ENCODE measurements at regions not wholly inside any gene's neighbourhood (a gene's known extent, or its start where the extent isn't known, plus 50 kb on each side); places are given as distances from the start of the nearest gene placed in this dataset.

DNA sequence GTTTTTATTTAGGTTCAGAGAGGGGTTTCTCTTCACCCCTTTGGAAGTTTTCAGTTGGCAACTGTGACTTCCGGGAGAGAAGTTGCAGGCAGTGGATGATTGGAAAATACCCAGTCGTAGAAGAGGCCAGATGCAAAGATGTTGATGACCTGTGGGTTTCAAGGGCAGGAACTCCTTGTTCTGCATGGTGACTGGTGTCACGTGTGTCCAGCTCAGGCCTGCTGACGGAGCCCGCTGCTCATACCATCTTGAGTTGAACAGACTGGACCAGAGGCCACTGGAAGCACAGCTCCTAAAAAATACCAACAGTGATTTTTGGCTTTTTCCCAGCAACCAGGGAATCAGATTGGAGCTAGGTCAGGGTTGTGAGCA, 243.9 kb upstream of the KLF4 start:
- TF ChIP-seq CTCF (IDR thresholded peaks at IDR 0.05; ENCODE audit: insufficient read depth, low read length, severe bottlenecking): no peak
- Histone ChIP-seq H3K4me3 (ENCODE audit: low read depth, low read length) (no peak overlapping the region), H3K36me3 (ENCODE audit: control insufficient read depth, insufficient read depth, low read length) (no peaks in the 10 kb centered on the region), H3K27me3 (ENCODE audit: control insufficient read depth, insufficient read depth, low read length) (no peaks in the 10 kb centered on the region)
- DNase-seq (ENCODE audit: low read depth) (no peak), FAIRE-seq (no peak)

DNA sequence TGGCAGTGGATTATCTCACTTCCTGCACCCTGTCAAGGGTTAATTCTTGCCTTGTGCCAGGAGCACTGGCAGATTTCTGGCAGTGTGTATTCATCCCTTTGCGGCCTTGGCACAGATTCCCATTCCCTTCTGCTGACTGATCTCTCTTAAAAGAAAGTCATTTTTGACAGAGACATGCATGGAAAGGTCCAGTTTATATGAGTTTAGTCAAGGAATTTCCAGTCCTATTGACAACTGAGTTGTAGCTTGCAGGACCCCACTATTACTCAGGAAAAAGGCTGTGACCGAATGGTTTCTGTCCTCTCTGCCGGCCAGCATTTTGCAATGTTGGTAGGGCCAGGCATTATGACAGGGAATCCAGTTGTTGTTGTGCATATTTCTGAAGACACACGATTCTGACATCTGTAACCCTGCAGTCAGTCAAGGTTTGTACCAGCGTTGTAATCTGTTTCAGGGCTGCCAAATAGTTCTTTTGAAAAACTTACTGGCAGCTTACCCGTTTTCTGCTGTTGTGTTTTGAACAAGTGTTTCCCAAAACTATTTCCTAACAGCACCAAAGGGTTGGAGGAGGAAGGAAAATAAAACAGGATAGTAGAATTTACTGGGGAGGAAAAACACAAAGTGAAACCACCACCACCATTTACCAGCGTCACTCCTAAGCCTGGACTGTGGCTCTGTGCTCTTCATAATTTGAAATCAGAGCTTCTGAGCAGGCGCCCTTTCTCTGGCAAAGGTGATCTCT, 243.4 kb upstream of the KLF4 start:
- Histone ChIP-seq H3K36me3 (ENCODE audit: control insufficient read depth, insufficient read depth, low read length) (no peaks in the 10 kb centered on the region), H3K4me3 (ENCODE audit: low read depth, low read length) (no peak overlapping the region), H3K27me3 (ENCODE audit: control insufficient read depth, insufficient read depth, low read length) (no peaks in the 10 kb centered on the region)
- FAIRE-seq: no peak
- DNase-seq (ENCODE audit: low read depth): peak; percentile 60
- no peak for TF ChIP-seq CTCF (IDR thresholded peaks at IDR 0.05; ENCODE audit: insufficient read depth, low read length, severe bottlenecking)

DNA sequence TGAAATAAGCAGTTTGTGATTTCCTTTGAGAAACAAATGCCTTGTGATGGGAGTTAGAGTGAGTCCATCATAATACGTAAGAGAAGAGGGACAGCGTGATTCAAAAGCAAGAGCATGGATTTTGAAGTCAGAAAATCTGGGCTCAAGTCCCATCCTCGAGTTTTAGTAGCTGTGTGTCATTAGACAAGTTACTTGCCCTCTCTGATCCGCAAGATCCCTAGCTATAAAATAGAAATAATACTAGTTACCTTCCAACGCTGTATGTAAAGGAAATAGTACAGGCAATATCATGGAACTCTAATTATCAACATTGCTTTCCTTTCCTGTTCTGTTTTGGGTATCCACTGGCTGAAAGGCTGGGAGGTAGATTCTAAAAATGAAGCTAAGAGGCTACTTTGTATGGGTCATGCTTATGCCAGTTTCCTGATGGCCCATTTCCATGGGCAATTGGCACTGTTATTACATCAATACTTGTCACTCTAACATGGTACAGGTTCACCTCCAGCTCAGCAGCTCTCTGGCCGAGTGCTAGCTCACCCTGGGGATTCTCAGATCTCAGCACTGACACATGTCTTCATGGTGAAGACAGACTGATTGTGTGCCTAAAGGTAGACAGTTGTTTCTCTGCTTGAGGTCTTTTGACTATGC, 241.7 kb upstream of the KLF4 start:
- Histone ChIP-seq H3K27me3 (ENCODE audit: control insufficient read depth, insufficient read depth, low read length) (no peaks in the 10 kb centered on the region), H3K4me3 (ENCODE audit: low read depth, low read length) (no peak overlapping the region), H3K36me3 (ENCODE audit: control insufficient read depth, insufficient read depth, low read length) (no peaks in the 10 kb centered on the region)
- FAIRE-seq: no peak
- TF ChIP-seq CTCF (IDR thresholded peaks at IDR 0.05; ENCODE audit: insufficient read depth, low read length, severe bottlenecking): no peak
- no peak for DNase-seq (ENCODE audit: low read depth)

GRCh38 chr9:107730666-107731065, 241.1 kb upstream of the KLF4 start:
- no peaks in the 10 kb centered on the region for H3K27me3 ChIP-seq (ENCODE audit: control insufficient read depth, insufficient read depth, low read length)
- H3K36me3 ChIP-seq (ENCODE audit: control insufficient read depth, insufficient read depth, low read length): no peaks in the 10 kb centered on the region
- TF ChIP-seq CTCF (IDR thresholded peaks at IDR 0.05; ENCODE audit: insufficient read depth, low read length, severe bottlenecking): no peak
- DNase-seq (ENCODE audit: low read depth) (no peak), FAIRE-seq (no peak)
- H3K4me3 ChIP-seq (ENCODE audit: low read depth, low read length): no peak overlapping the region

- no peak overlapping the region for H3K4me3 ChIP-seq (ENCODE audit: low read depth, low read length)
- FAIRE-seq (no peak), DNase-seq (ENCODE audit: low read depth) (no peak)
- no peaks in the 10 kb centered on the region for H3K36me3 ChIP-seq (ENCODE audit: control insufficient read depth, insufficient read depth, low read length)
- H3K27me3 ChIP-seq (ENCODE audit: control insufficient read depth, insufficient read depth, low read length): no peaks in the 10 kb centered on the region
- TF ChIP-seq CTCF (IDR thresholded peaks at IDR 0.05; ENCODE audit: insufficient read depth, low read length, severe bottlenecking): no peak
Observed at GRCh38 chr9:107727086-107727780, 237.7 kb upstream of the KLF4 start.

Data from bronchial epithelial cell (primary cell).